PC-3 (cell line): ENCODE measurements at regions not wholly inside any gene's neighbourhood (a gene's known extent, or its start where the extent isn't known, plus 50 kb on each side); places are given as distances from the start of the nearest gene placed in this dataset.

Experiments
- ATAC-seq: fragments of 200-7000 bp; cut with Tn5 transposase; 2 replicates; pipeline ENCODE4 v1.9.1; 2020; ENCODE audit warnings: mild to moderate bottlenecking, moderate library complexity
- BruUV-seq: library from RNA; stranded (reverse); fragments of 400-500 nt; replicated peaks from 2 replicates; lab custom pipeline; 2021; lab: Mats Ljungman, UMichigan
- CTCF ChIA-PET: fragments of 300-600 bp; sonication (Branson Sonifier 250); formaldehyde crosslinking; loops from one replicate; lab custom pipeline; 2022; ENCODE audit warnings: antibody characterized with exemption; lab: Charles Lee
- POLR2A ChIA-PET: fragments of 300-600 bp; sonication (Branson Sonifier 250); formaldehyde crosslinking; loops from one replicate; lab custom pipeline; 2022; ENCODE audit warnings: antibody characterized with exemption; ENCODE audit not compliant: unreplicated experiment; lab: Charles Lee
- DNase-seq: peaks from one replicate; pipeline ENCODE4 v3.0.0-alpha.2; 2015
- H2AFZ ChIP-seq: fragments of 300-600 bp; sonication (generic); 2 replicates; pipeline ENCODE4 v1.6.0; 2016; ENCODE audit warnings: antibody characterized with exemption, low read length
- H3F3A ChIP-seq: fragments of 300-600 bp; sonication (generic); one replicate; pipeline ENCODE4 v1.6.0; 2017; ENCODE audit warnings: antibody characterized with exemption, low read length, control low read depth, mild to moderate bottlenecking; ENCODE audit not compliant: unreplicated experiment
- H3K27ac ChIP-seq: fragments of 300-600 bp; sonication (generic); 2 replicates; pipeline ENCODE4 v1.5.1; 2016; ENCODE audit warnings: mild to moderate bottlenecking, low read length
- H3K27me3 ChIP-seq: fragments of 300-600 bp; sonication (generic); 2 replicates; pipeline ENCODE4 v1.6.1; 2016; ENCODE audit warnings: low read length, mixed read lengths
- H3K36me3 ChIP-seq: fragments of 300-600 bp; sonication (generic); 2 replicates; pipeline ENCODE4 v1.6.1; 2016; ENCODE audit warnings: low read depth, mixed run types, low read length, mixed read lengths
- H3K4me1 ChIP-seq: fragments of 300-600 bp; sonication (generic); 2 replicates; pipeline ENCODE4 v1.5.1; 2016; ENCODE audit warnings: low read length; ENCODE audit not compliant: insufficient read depth
- H3K4me2 ChIP-seq: fragments of 300-600 bp; sonication (generic); 2 replicates; pipeline ENCODE4 v1.6.0; 2016; ENCODE audit warnings: low read length
- H3K4me3 ChIP-seq: fragments of 300-600 bp; sonication (generic); 2 replicates; pipeline ENCODE4 v1.5.1; 2016; ENCODE audit warnings: mild to moderate bottlenecking, low read length, mixed read lengths
- H3K79me2 ChIP-seq: fragments of 300-600 bp; sonication (generic); 2 replicates; pipeline ENCODE4 v1.6.1; 2017; ENCODE audit warnings: low read length, mixed read lengths
- H3K9ac ChIP-seq: fragments of 300-600 bp; sonication (generic); 2 replicates; pipeline ENCODE4 v1.6.0; 2016; ENCODE audit warnings: mild to moderate bottlenecking, low read length
- H3K9me2 ChIP-seq: fragments of 300-600 bp; sonication (generic); replicated peaks from 2 replicates; pipeline ENCODE4 v1.6.1; 2016; ENCODE audit warnings: mixed run types, low read length, mixed read lengths
- H3K9me3 ChIP-seq: fragments of 300-600 bp; sonication (generic); 2 replicates; pipeline ENCODE4 v1.6.1; 2016; ENCODE audit warnings: low read length, mixed read lengths
- H4K20me1 ChIP-seq: fragments of 300-600 bp; sonication (generic); 2 replicates; pipeline ENCODE4 v1.6.1; 2016; ENCODE audit warnings: low read length, mixed read lengths
- EZH2 ChIP-seq: fragments of 300-600 bp; sonication (generic); IDR thresholded peaks from one replicate; pipeline ENCODE4 v1.6.1; 2017; ENCODE audit warnings: antibody characterized with exemption, mild to moderate bottlenecking, low read length; ENCODE audit not compliant: unreplicated experiment
- EZH2phosphoT487 ChIP-seq: fragments of 300-600 bp; sonication (generic); IDR thresholded peaks from 2 replicates; pipeline ENCODE4 v1.6.1; 2018; ENCODE audit warnings: mild to moderate bottlenecking, antibody characterized with exemption, low read length, borderline replicate concordance
- intact Hi-C: fragments of 100-400 bp; cut with micrococcal nuclease; formaldehyde crosslinking; loops from 2 replicates; pipeline ENCODE4 v1.9.0; 2023
- TF ChIP-seq, protein P1 (sequence below): fragments of 300-600 bp; sonication (generic); conservative IDR thresholded peaks from 2 replicates; pipeline ENCODE4 v1.5.1; 2017; ENCODE audit warnings: antibody characterized with exemption, low read depth, mild to moderate bottlenecking, low read length

GRCh38 chr2:122748552-122749011 is 993.1 kb downstream of the TSN start:
- H3K27ac ChIP-seq: peak overlapping the region; percentile 96
- TF ChIP-seq EZH2phosphoT487: no peak
- TF ChIP-seq, protein P1, sequence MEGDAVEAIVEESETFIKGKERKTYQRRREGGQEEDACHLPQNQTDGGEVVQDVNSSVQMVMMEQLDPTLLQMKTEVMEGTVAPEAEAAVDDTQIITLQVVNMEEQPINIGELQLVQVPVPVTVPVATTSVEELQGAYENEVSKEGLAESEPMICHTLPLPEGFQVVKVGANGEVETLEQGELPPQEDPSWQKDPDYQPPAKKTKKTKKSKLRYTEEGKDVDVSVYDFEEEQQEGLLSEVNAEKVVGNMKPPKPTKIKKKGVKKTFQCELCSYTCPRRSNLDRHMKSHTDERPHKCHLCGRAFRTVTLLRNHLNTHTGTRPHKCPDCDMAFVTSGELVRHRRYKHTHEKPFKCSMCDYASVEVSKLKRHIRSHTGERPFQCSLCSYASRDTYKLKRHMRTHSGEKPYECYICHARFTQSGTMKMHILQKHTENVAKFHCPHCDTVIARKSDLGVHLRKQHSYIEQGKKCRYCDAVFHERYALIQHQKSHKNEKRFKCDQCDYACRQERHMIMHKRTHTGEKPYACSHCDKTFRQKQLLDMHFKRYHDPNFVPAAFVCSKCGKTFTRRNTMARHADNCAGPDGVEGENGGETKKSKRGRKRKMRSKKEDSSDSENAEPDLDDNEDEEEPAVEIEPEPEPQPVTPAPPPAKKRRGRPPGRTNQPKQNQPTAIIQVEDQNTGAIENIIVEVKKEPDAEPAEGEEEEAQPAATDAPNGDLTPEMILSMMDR: peak; percentile 65
- ChIA-PET POLR2A (no interaction called here), CTCF (interaction anchor here (1.0 kb wide), 1 partner anchor 325 kb away, joined by 3 read pairs; no protein-coding TSS in a partner anchor)
- no peaks in the 10 kb centered on the region for H4K20me1 ChIP-seq
- H3K4me2 ChIP-seq: peak overlapping the region; percentile 55
- H2AFZ ChIP-seq: no peak overlapping the region
- no peak overlapping the region for H3K4me3 ChIP-seq
- peak overlapping the region; percentile 73 for H3K9ac ChIP-seq
- no peaks in the 10 kb centered on the region for H3K36me3 ChIP-seq
- no peaks in the 10 kb centered on the region for H3K9me3 ChIP-seq
- BruUV-seq: no TSS peak
- H3K79me2 ChIP-seq: no peaks in the 10 kb centered on the region
- H3K9me2 ChIP-seq: no peaks in the 10 kb centered on the region
- peak; percentile 96 for ATAC-seq
- intact Hi-C loops: loop anchor here (1.0 to 10.0 kb wide), 15 partner anchors 82 to 1269 kb away; no protein-coding TSS in a partner anchor
- H3F3A ChIP-seq: no peaks in the 10 kb centered on the region
- H3K4me1 ChIP-seq: peaks cover 23% of the 10 kb centered on the region
- peak; percentile 96 for DNase-seq
- no peaks in the 10 kb centered on the region for H3K27me3 ChIP-seq

DNA sequence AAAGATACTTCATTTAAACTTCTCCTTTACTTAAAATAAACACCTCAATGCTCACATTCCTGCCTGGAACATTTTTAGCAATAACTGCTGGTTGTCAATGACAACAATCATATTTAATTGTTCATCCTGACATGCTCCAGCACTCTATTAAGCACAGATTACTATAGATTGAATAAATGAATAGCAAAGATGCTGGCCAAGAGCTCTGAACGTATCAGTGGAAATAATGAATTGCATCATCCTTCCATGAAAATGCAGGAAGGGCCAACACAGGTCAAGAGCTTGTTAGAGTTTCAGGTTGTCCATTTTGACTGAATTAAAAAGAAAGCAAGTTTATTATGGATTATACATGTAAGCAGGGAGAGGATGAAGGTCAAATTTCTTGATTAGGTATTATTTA is 994.0 kb downstream of the TSN start:
- H2AFZ ChIP-seq: no peak overlapping the region
- peak overlapping the region; percentile 96 for H3K27ac ChIP-seq

GRCh38 chr2:122750095-122750494 is 994.6 kb downstream of the TSN start:
- H3K36me3 ChIP-seq: no peaks in the 10 kb centered on the region
- H3K79me2 ChIP-seq: no peaks in the 10 kb centered on the region
- no peaks in the 10 kb centered on the region for H3F3A ChIP-seq
- H3K27me3 ChIP-seq: no peaks in the 10 kb centered on the region
- TF ChIP-seq, protein P1: no peak
- no peak for TF ChIP-seq EZH2phosphoT487
- TF ChIP-seq EZH2: no peak
- H3K4me2 ChIP-seq: no peak overlapping the region
- H3K9me2 ChIP-seq: no peaks in the 10 kb centered on the region
- no peaks in the 10 kb centered on the region for H4K20me1 ChIP-seq
- H3K4me3 ChIP-seq: no peak overlapping the region
- CTCF ChIA-PET: no interaction called here
- no peak overlapping the region for H2AFZ ChIP-seq
- BruUV-seq: no TSS peak
- H3K9me3 ChIP-seq: no peaks in the 10 kb centered on the region
- intact Hi-C loops: no loop called here
- H3K27ac ChIP-seq: peak overlapping the region; percentile 96
- POLR2A ChIA-PET: no interaction called here
- DNase-seq: no peak
- H3K4me1 ChIP-seq: peaks cover 23% of the 10 kb centered on the region
- no peak for ATAC-seq
- no peak overlapping the region; the same call in 1 of the 2 replicates for H3K9ac ChIP-seq

More for the DNA sequence above, 994.0 kb downstream of the TSN start:
- Histone ChIP-seq H3K9ac (peak overlapping the region; percentile 73), H3K9me2 (no peaks in the 10 kb centered on the region), H3K36me3 (no peaks in the 10 kb centered on the region), H4K20me1 (no peaks in the 10 kb centered on the region), H3K4me3 (no peak overlapping the region), H3K9me3 (no peaks in the 10 kb centered on the region), H3K27me3 (no peaks in the 10 kb centered on the region), H3F3A (no peaks in the 10 kb centered on the region), H3K4me1 (peaks cover 23% of the 10 kb centered on the region), H3K79me2 (no peaks in the 10 kb centered on the region), H3K4me2 (peak overlapping the region; percentile 55)
- BruUV-seq: no TSS peak
- CTCF ChIA-PET: no interaction called here
- intact Hi-C loops: loop anchor here (5.0 to 10.0 kb wide), 5 partner anchors 107 to 1268 kb away; no protein-coding TSS in a partner anchor
- ATAC-seq (no peak), DNase-seq (peak; percentile 7)
- TF ChIP-seq, protein P1: no peak
- TF ChIP-seq EZH2phosphoT487: no peak
- no peak for TF ChIP-seq EZH2
- POLR2A ChIA-PET: no interaction called here
